Ishikawa (cell line): ENCODE measurements at regions not wholly inside any gene's neighbourhood (a gene's known extent, or its start where the extent isn't known, plus 50 kb on each side); places are given as distances from the start of the nearest gene placed in this dataset.

ENCODE experiments used
- CEBPB ChIP-seq: IDR thresholded peaks from 2 replicates; pipeline ENCODE4 v1.6.1; 2012
- CREB1 ChIP-seq: IDR thresholded peaks from 2 replicates; pipeline ENCODE4 v1.6.1; 2012; ENCODE audit warnings: low read depth
- EGR1 ChIP-seq: IDR thresholded peaks from 2 replicates; pipeline ENCODE4 v1.6.1; 2012
- EP300 ChIP-seq: IDR thresholded peaks from 2 replicates; pipeline ENCODE4 v1.6.1; 2012; ENCODE audit warnings: borderline replicate concordance
- FOXM1 ChIP-seq: IDR thresholded peaks from 2 replicates; pipeline ENCODE4 v1.6.1; 2012; ENCODE audit warnings: low read depth, borderline replicate concordance
- MAX ChIP-seq: IDR thresholded peaks from 2 replicates; pipeline ENCODE4 v1.6.1; 2012
- NFIC ChIP-seq: IDR thresholded peaks from 2 replicates; pipeline ENCODE4 v1.6.1; 2012
- RAD21 ChIP-seq: IDR thresholded peaks from 2 replicates; pipeline ENCODE4 v1.6.1; 2012; ENCODE audit warnings: low read depth
- REST ChIP-seq: IDR thresholded peaks from 2 replicates; pipeline ENCODE4 v1.6.1; 2012; ENCODE audit warnings: low read depth, mild to moderate bottlenecking
- TAF1 ChIP-seq: IDR thresholded peaks from 2 replicates; pipeline ENCODE4 v1.6.1; 2012; ENCODE audit warnings: low read depth, mild to moderate bottlenecking
- TCF12 ChIP-seq: IDR thresholded peaks from 2 replicates; pipeline ENCODE4 v1.6.1; 2012; ENCODE audit warnings: low read depth
- TEAD4 ChIP-seq: IDR thresholded peaks from 2 replicates; pipeline ENCODE4 v1.6.1; 2012
- USF1 ChIP-seq: IDR thresholded peaks from 2 replicates; pipeline ENCODE4 v1.6.1; 2012
- YY1 ChIP-seq: IDR thresholded peaks from 2 replicates; pipeline ENCODE4 v1.6.1; 2012; ENCODE audit warnings: low read depth

GRCh38 chr12:87121896-87122295, 865.7 kb upstream of the MGAT4C start:
- no peak for TF ChIP-seq YY1
- no peak for TF ChIP-seq REST
- no peak for TF ChIP-seq CEBPB
- no peak for TF ChIP-seq RAD21
- TF ChIP-seq TEAD4: no peak
- TF ChIP-seq TAF1: no peak
- no peak for TF ChIP-seq EP300
- no peak for TF ChIP-seq MAX
- TF ChIP-seq EGR1: no peak
- TF ChIP-seq USF1: no peak
- TF ChIP-seq TCF12: no peak
- TF ChIP-seq FOXM1: no peak
- TF ChIP-seq NFIC: no peak
- TF ChIP-seq CREB1: no peak
